Subcutaneous abdominal adipose tissue (tissue), 5 donors: ENCODE measurements at regions not wholly inside any gene's neighbourhood (a gene's known extent, or its start where the extent isn't known, plus 50 kb on each side); places are given as distances from the start of the nearest gene placed in this dataset.

Experiments used
- H3K27ac ChIP-seq: one replicate; pipeline ENCODE4 v1.7.0; 2013; ENCODE audit warnings: low read depth, mild to moderate bottlenecking, inconsistent platforms, low read length, moderate library complexity
- H3K27me3 ChIP-seq, 5 donors: one replicate each; pipeline ENCODE4 v1.7.0; 2013; ENCODE audit warnings: low read length in 5 of 5, inconsistent platforms in 1 of 5; ENCODE audit not compliant: control insufficient read depth in 5 of 5, insufficient read depth in 4 of 5
- H3K36me3 ChIP-seq, 5 donors: one replicate each; pipeline ENCODE4 v1.7.0; 2013; ENCODE audit warnings: low read length in 5 of 5; ENCODE audit not compliant: control insufficient read depth in 5 of 5, insufficient read depth in 5 of 5
- H3K4me1 ChIP-seq, 5 donors: one replicate each; pipeline ENCODE4 v1.7.0; 2013; ENCODE audit warnings: low read length in 5 of 5, mild to moderate bottlenecking in 3 of 5, moderate library complexity in 1 of 5; ENCODE audit not compliant: control insufficient read depth in 5 of 5, insufficient read depth in 5 of 5
- H3K4me3 ChIP-seq, 5 donors: one replicate each; pipeline ENCODE4 v1.7.0; 2013; ENCODE audit warnings: low read length in 5 of 5, low read depth in 1 of 5
- H3K9ac ChIP-seq, 5 donors: one replicate each; pipeline ENCODE4 v1.7.0; 2013; ENCODE audit warnings: low read length in 5 of 5, mild to moderate bottlenecking in 4 of 5, moderate library complexity in 3 of 5
- H3K9me3 ChIP-seq, 5 donors: one replicate each; pipeline ENCODE4 v1.7.0; 2013; ENCODE audit warnings: low read length in 5 of 5; ENCODE audit not compliant: control insufficient read depth in 5 of 5
- donor health status: healthy.
- donor health status: healthy.
- donor health status: healthy.
- donor health status: healthy.
- donor health status: healthy.

DNA sequence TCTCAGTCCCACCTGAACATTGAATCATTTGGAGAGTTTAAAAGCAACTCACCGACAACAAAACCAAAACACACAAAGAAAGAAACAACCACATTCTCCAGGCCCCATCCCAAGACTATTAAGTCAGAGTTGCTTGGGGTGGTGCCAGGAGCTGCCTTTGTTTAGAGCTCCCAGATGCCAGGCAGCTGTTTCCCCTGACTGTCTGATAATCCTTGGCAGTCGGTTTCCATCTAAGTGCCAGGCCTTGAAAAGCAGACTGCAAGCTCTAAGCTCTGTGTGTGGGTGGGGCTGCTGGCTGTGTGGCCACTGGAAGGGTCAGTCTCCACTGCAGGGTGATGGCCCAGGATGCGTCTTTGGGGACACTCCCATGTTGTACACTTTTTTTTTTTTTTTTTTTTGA is 255.3 kb upstream of the AGAP1 start:
- Histone ChIP-seq H3K4me1 (peaks cover 0 to 9% (median 4%) of the 10 kb centered on the region in 5 donors), H3K36me3 (no peaks in the 10 kb centered on the region), H3K9me3 (no peaks in the 10 kb centered on the region), H3K27me3 (peaks cover 0 to 4% (median 2%) of the 10 kb centered on the region in 5 donors), H3K27ac (no peak overlapping the region), H3K9ac (no peak overlapping the region), H3K4me3 (no peak overlapping the region)

DNA sequence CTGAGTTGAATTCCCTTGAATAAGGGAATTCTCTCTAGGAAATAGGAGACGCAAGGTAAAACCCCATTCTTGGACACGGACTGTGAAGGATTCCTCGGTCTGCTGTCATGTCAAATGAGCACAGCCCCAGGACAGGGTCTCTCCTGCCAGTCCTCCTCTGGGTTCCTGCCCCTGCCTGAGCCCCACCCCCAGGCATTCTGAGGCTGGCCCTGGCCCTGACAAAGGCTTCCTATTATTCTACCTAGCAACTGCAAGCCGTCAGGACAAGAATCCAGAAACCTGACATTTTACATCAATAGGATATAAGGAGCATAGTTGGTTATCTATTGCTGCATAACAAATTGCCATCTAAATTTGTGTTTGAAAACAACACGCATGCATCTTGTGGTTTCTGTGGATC is 253.3 kb upstream of the AGAP1 start:
- Histone ChIP-seq H3K36me3 (no peaks in the 10 kb centered on the region), H3K4me3 (no peak overlapping the region), H3K9ac (no peak overlapping the region), H3K9me3 (no peaks in the 10 kb centered on the region), H3K27me3 (peaks cover 0 to 4% (median 2%) of the 10 kb centered on the region in 5 donors), H3K4me1 (peaks cover 0 to 7% (median 4%) of the 10 kb centered on the region in 5 donors), H3K27ac (no peak overlapping the region)

DNA sequence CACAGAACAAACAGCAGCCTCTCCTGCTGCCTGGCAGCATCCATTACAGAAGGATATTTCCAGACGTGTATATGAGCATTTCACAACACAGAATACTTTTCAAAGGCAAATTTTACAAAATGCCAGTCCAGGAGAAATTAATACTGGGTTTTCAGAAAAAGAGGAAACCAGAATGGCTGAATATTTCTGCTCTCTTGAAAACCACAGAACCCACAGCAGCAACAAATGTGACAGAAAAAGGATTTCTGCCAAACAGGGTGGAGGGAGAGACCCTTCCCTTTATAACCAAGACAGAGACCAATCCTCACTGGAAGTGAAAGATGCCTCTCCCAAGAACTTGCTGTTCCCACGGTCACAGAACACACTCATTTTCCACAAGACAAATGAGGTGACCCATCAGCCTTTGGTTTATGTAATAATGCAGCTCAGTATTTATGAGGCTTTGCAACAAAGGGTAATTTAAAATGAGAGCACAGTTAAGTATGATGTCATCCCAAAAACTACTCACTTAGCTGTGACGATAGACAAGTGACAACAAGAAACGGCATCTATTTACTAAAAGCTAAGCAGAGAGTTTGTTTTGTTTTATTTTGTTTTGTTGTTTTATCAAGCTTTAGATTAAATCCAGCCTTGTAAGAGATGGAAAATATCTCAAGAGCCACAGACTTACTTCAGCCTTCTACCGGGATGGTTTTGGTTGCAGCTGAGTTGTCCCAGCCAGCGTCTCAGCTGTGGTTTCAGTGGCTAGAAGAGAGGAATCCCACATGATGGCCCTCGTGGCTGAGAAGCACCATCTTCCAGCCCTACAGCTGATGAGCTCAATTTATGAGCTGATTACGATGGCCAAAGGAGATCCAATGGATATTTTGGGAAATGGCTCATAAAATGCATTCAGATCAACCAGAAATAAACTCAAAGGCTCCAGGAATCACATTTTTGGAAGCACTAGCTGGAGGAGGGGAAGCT is 249.3 kb upstream of the AGAP1 start:
- Histone ChIP-seq H3K9me3 (peaks cover 0 to 3% (median 0%) of the 10 kb centered on the region in 5 donors), H3K9ac (no peak overlapping the region), H3K27ac (no peak overlapping the region), H3K27me3 (peaks cover 0 to 4% (median 2%) of the 10 kb centered on the region in 5 donors), H3K4me1 (no peaks in the 10 kb centered on the region), H3K36me3 (no peaks in the 10 kb centered on the region), H3K4me3 (no peak overlapping the region)

DNA sequence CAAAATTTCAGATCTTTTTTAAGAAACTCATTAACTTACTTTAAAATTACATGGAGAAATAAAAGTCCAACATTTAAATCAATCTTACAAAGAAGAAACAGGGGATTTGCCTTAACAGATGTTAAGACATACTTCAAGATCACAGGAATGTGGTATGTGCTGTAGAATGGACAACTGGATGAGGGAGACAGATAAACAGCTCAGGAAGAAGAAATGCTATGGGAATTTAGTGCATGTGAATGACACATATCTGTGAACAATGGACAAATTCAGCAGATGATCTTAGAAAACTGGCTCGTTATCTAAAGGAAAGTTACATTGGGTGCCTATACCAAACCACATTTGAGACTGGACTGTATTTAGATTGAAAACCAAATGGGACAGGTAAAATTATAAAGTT is 246.8 kb upstream of the AGAP1 start:
- H3K27ac ChIP-seq: no peak overlapping the region
- H3K9ac ChIP-seq: no peak overlapping the region
- no peaks in the 10 kb centered on the region for H3K36me3 ChIP-seq
- H3K4me1 ChIP-seq: no peaks in the 10 kb centered on the region
- H3K27me3 ChIP-seq: peaks cover 0 to 4% (median 2%) of the 10 kb centered on the region in 5 donors
- H3K9me3 ChIP-seq: peaks cover 0 to 3% (median 0%) of the 10 kb centered on the region in 5 donors
- H3K4me3 ChIP-seq: no peak overlapping the region

DNA sequence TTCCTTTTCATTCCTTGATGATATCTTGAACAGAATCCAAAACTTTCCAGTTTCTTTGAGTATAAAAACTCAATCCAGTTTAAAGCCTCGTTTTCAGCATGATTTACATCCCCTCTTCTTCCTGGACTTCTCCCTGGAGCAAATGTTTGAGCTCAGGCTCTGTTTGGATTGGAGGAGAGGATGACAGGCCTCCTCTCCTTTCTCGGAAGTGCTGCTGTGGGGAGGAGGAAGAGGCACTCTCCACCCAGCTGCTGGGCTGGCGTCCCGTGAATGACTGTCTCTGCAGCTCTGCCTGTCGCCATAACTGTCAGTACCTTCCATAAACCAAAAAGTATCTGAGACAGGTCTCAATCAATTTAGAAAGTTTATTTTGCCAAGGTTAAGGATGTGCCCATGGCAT is 238.2 kb upstream of the AGAP1 start:
- Histone ChIP-seq H3K27me3 (no peaks in the 10 kb centered on the region), H3K9ac (no peak overlapping the region), H3K27ac (no peak overlapping the region), H3K4me1 (no peaks in the 10 kb centered on the region), H3K4me3 (no peak overlapping the region), H3K9me3 (no peaks in the 10 kb centered on the region), H3K36me3 (no peaks in the 10 kb centered on the region)

DNA sequence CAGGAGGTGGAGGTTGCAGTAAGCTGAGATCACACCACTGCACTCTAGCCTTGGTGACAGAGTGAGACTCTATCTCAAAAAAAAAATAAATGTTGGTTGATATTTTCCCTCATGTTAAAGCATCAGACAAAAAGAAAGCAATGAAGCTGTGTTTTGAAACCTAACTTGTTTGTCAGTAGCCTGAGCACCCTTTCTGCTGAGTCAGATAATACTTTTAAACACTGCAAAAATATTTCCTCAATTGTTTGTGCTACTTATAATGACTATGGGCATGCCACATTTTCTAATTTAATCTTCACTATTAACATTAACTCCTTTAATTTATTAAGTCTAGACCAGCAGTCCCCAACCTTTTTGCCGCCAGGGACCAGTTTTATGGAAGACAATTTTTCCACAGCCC is 236.3 kb upstream of the AGAP1 start:
- H3K4me3 ChIP-seq: no peak overlapping the region
- H3K9me3 ChIP-seq: no peaks in the 10 kb centered on the region
- no peak overlapping the region for H3K27ac ChIP-seq
- no peaks in the 10 kb centered on the region for H3K36me3 ChIP-seq
- peaks cover 0 to 2% (median 0%) of the 10 kb centered on the region in 5 donors for H3K27me3 ChIP-seq
- peaks cover 0 to 2% (median 2%) of the 10 kb centered on the region in 5 donors for H3K4me1 ChIP-seq
- H3K9ac ChIP-seq: no peak overlapping the region

DNA sequence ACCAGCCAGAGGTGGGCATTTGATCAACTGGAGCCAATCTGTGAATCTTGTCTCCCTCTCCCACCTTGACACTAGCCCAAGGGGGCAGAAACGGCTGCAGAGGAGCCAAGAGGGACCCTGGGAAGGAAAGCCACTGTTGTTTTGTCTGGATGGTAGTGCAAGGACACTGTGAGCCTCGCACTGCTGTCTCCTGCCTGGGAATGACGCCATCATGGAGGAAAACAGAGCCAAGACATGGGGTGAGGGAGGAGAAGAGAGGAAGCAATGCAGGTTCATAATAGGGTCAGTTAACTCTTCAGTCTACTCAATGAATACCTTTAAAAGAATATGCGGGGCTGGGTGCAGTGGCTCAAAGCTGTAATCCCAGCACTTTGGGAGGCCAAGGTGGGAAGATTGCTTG is 231.1 kb upstream of the AGAP1 start:
- peaks cover 0 to 10% (median 5%) of the 10 kb centered on the region in 5 donors for H3K27me3 ChIP-seq
- H3K4me1 ChIP-seq: peaks cover 1 to 16% (median 9%) of the 10 kb centered on the region in 5 donors
- no peaks in the 10 kb centered on the region for H3K9me3 ChIP-seq
- H3K4me3 ChIP-seq: no peak overlapping the region
- H3K9ac ChIP-seq: no peak overlapping the region
- H3K36me3 ChIP-seq: no peaks in the 10 kb centered on the region
- H3K27ac ChIP-seq: no peak overlapping the region

DNA sequence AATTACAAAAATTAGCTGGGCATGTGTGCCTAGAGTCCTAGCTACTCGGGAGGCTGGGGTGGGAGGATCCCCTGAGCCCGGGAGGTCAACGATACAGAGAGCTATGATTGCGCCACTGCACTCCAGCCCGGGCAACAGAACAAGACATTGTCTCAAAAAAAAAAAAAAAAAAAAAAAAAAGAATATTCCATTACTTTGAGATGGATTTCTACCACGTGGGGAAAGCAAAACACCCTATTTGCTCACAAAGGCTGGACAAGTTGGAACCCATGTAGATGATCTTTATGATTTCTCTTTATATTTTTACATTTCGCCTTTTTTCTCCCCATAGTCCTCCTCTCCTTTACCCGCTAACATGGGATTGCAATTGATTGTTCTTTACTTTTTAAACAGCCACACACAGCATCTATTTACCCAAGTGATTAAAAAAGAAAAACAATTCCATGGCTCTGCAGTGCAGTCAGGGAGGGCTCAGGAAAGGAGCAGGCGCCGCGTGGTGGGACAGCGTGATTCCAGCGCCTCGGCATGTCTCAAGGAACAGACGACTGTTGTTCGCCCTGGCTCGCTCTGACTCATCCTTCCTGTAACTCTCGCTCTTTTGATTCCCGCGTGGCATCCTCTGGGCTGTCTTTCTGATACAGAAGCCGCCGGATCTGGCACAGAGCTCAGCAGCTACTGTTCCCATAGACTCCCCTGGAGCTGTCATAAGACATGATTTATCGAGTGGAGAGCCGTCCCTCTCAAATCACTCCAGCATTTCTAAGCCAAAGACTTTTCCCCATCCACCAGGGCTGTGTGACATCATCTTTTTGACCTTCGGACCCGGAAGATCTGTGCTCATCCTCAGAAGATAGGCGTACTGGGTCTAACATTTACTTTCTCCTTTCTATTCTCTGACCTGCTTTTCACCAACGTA is 230.4 kb upstream of the AGAP1 start:
- peak overlapping the region; percentile 61 for H3K27ac ChIP-seq
- H3K36me3 ChIP-seq: no peaks in the 10 kb centered on the region
- H3K4me3 ChIP-seq: no peak overlapping the region
- H3K9me3 ChIP-seq: no peaks in the 10 kb centered on the region
- peaks cover 1 to 16% (median 9%) of the 10 kb centered on the region in 5 donors for H3K4me1 ChIP-seq
- peaks cover 0 to 10% (median 5%) of the 10 kb centered on the region in 5 donors for H3K27me3 ChIP-seq
- H3K9ac ChIP-seq: no peak overlapping the region

DNA sequence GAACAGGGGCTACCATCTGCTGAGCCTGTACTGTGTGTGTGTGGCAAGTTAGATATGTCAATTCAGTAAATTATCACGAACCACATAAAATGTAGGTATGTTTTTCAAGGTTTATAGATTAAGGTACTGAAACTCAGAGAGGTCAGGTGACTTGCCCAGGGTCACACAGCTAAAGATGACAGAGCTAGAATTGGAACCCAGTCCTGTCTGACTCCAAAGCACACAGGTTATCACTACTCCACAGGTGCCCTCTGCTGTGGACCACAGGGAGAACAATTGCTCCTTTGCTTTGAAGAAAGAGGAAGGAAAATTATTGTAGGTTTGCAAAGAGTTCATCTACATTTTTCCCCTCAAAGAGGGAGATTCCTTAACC is 229.7 kb upstream of the AGAP1 start:
- Histone ChIP-seq H3K9ac (no peak overlapping the region), H3K4me3 (no peak overlapping the region), H3K9me3 (no peaks in the 10 kb centered on the region), H3K27ac (peak overlapping the region; percentile 4), H3K27me3 (peaks cover 0 to 10% (median 5%) of the 10 kb centered on the region in 5 donors), H3K36me3 (no peaks in the 10 kb centered on the region), H3K4me1 (peaks cover 1 to 16% (median 9%) of the 10 kb centered on the region in 5 donors)
